Fibroblast of lung (primary cell): ENCODE measurements at regions not wholly inside any gene's neighbourhood (a gene's known extent, or its start where the extent isn't known, plus 50 kb on each side); places are given as distances from the start of the nearest gene placed in this dataset.

ENCODE experiments used
- CTCF ChIP-seq, 2 donors: IDR thresholded peaks in 1 of 2; conservative IDR thresholded peaks in 1 of 2; 1 replicate in 1 of 2; 2 replicates in 1 of 2; pipeline ENCODE4 v1.5.1; 2011 to 2012; ENCODE audit warnings: low read length in 2 of 2, control low read depth in 1 of 2, inconsistent platforms in 1 of 2, low read depth in 1 of 2, mild to moderate bottlenecking in 1 of 2
- EZH2 ChIP-seq: IDR thresholded peaks from 2 replicates; pipeline ENCODE4 v1.5.1; 2012; ENCODE audit warnings: low read length, control low read depth, mild to moderate bottlenecking; ENCODE audit errors: missing control alignments

DNA sequence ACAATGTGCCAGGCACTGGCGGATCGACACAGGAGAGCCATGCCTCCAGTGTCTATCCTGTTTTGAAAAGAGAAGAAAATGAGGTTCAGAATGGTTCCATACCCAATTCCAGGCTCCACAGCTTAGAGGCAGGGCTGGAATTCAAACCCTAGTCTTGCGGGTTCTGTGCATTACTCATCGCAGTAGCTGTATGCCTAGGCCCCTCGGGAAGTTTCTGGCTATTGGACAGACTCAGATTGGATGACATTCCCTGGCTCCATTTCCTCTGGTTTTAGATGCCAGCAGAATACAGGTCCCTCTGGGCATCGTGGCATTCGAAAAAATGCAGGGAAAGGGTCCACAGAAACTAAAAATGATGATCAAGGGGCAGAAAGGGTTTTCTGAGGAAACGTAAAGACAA lies 184.7 kb downstream of the COPRS start:
- TF ChIP-seq CTCF (conservative IDR thresholded peaks at IDR 0.05 in 1 of 2, IDR thresholded peaks at IDR 0.05 in 1 of 2; ENCODE audit: low read depth in 1 of 2, low read length in 2 of 2) = no peak
- no peak for TF ChIP-seq EZH2
